H1 (cell line): ENCODE measurements at regions not wholly inside any gene's neighbourhood (a gene's known extent, or its start where the extent isn't known, plus 50 kb on each side); places are given as distances from the start of the nearest gene placed in this dataset.

ENCODE experiments used
- BCL11A ChIP-seq, 2 experiments: IDR thresholded peaks; one replicate each; pipeline ENCODE4 v1.6.1; 2011; ENCODE audit warnings: low read depth in 2 of 2, low read length in 2 of 2, mild to moderate bottlenecking in 2 of 2
- HDAC2 ChIP-seq, 2 experiments: fragments of 300-600 bp in 1 of 2; sonication (generic) in 1 of 2; IDR thresholded peaks; 2 replicates each; pipeline ENCODE4 v1.6.1; 2011 to 2012; ENCODE audit warnings: low read depth in 2 of 2, low read length in 2 of 2, mild to moderate bottlenecking in 2 of 2, moderate library complexity in 2 of 2, borderline replicate concordance in 1 of 2, inconsistent platforms in 1 of 2
- POU5F1 ChIP-seq: IDR thresholded peaks from 2 replicates; pipeline ENCODE4 v1.6.1; 2011; ENCODE audit warnings: low read depth, mild to moderate bottlenecking, low read length, moderate library complexity
- RBBP5 ChIP-seq: IDR thresholded peaks from 2 replicates; pipeline ENCODE4 v1.7.1; 2012; ENCODE audit warnings: low read depth, mild to moderate bottlenecking, inconsistent platforms, low read length, moderate library complexity, borderline replicate concordance
- SIRT6 ChIP-seq: IDR thresholded peaks from one replicate; pipeline ENCODE4 v1.7.1; 2012; ENCODE audit warnings: low read length, inconsistent platforms
- YY1 ChIP-seq: IDR thresholded peaks from 2 replicates; pipeline ENCODE4 v1.6.1; 2011; ENCODE audit warnings: low read depth, mild to moderate bottlenecking, low read length

- no peak for TF ChIP-seq BCL11A (IDR thresholded peaks at IDR 0.05; ENCODE audit: low read depth in 2 of 2, low read length in 2 of 2)
- no peak for TF ChIP-seq SIRT6
- TF ChIP-seq HDAC2 (IDR thresholded peaks at IDR 0.05; ENCODE audit: borderline replicate concordance in 1 of 2, low read depth in 2 of 2, low read length in 2 of 2) = no peak
- no peak for TF ChIP-seq POU5F1
- TF ChIP-seq YY1 = no peak
- TF ChIP-seq RBBP5 = no peak
- TF ChIP-seq, all 59 proteins: peak for 0
Observed at GRCh38 chr6:50935442-50935841, 116.8 kb downstream of the TFAP2B start (continued).
